M059J (cell line): ENCODE measurements at regions not wholly inside any gene's neighbourhood (a gene's known extent, or its start where the extent isn't known, plus 50 kb on each side); places are given as distances from the start of the nearest gene placed in this dataset.

ENCODE experiments used
- DNase-seq: peaks from one replicate; pipeline ENCODE4 v3.0.0-alpha.2; 2012; ENCODE audit warnings: low read depth

- DNase-seq, result no peak
Observed at GRCh38 chr11:62030071-62030684, 62.7 kb upstream of the FTH1 start.

- DNase-seq, result no peak
Observed at GRCh38 chr11:62026739-62027370, 59.4 kb upstream of the FTH1 start.

GRCh38 chr11:62025487-62026105 lies 58.2 kb upstream of the FTH1 start:
- DNase-seq, result peak; percentile 85

- DNase-seq, result no peak
Observed at GRCh38 chr11:62024936-62025486, 57.6 kb upstream of the FTH1 start.

GRCh38 chr11:62022211-62022610 lies 54.8 kb upstream of the FTH1 start:
- no peak for DNase-seq

- no peak for DNase-seq
Observed at GRCh38 chr11:62020661-62021060, 53.2 kb upstream of the FTH1 start.

GRCh38 chr11:62018981-62019664 lies 51.7 kb upstream of the FTH1 start:
- no peak for DNase-seq

GRCh38 chr11:62017878-62018655 lies 50.6 kb upstream of the FTH1 start:
- no peak for DNase-seq
